Endothelial cell of umbilical vein (primary cell): ENCODE measurements at regions not wholly inside any gene's neighbourhood (a gene's known extent, or its start where the extent isn't known, plus 50 kb on each side); places are given as distances from the start of the nearest gene placed in this dataset.

Experiments used
- CTCF ChIP-seq, 2 donors: IDR thresholded peaks; 1 replicate in 1 of 2; 2 replicates in 1 of 2; pipeline ENCODE4 v1.5.1; 2011; ENCODE audit warnings: low read length in 2 of 2, mild to moderate bottlenecking in 2 of 2, moderate library complexity in 2 of 2, control low read depth in 1 of 2, inconsistent platforms in 1 of 2, low read depth in 1 of 2; ENCODE audit not compliant: insufficient read depth in 1 of 2; ENCODE audit errors: extremely low read depth in 1 of 2
- EZH2 ChIP-seq: IDR thresholded peaks from 2 replicates; pipeline ENCODE4 v1.6.1; 2012; ENCODE audit warnings: borderline replicate concordance, low read depth, mild to moderate bottlenecking, moderate library complexity, low read length, inconsistent platforms; ENCODE audit not compliant: severe bottlenecking
- GATA2 ChIP-seq: IDR thresholded peaks from 2 replicates; pipeline ENCODE4 v1.7.0; 2011; ENCODE audit warnings: low read depth, mild to moderate bottlenecking, moderate library complexity, mixed read lengths, low read length; ENCODE audit not compliant: insufficient read length, insufficient read depth
- JUN ChIP-seq: IDR thresholded peaks from 2 replicates; pipeline ENCODE4 v1.6.1; 2011; ENCODE audit warnings: borderline replicate concordance, low read depth; ENCODE audit not compliant: insufficient read length, insufficient read depth
- MYC ChIP-seq: IDR thresholded peaks from one replicate; pipeline ENCODE4 v1.6.1; 2011; ENCODE audit warnings: mild to moderate bottlenecking, low read depth, low read length
- POLR2A ChIP-seq: IDR thresholded peaks from 2 replicates; pipeline ENCODE4 v1.6.1; 2012; ENCODE audit warnings: low read depth, mild to moderate bottlenecking, control low read depth, low read length
- POLR2AphosphoS5 ChIP-seq: IDR thresholded peaks from 2 replicates; pipeline ENCODE4 v1.6.1; 2012; ENCODE audit warnings: low read depth, mild to moderate bottlenecking, control low read depth, low read length, moderate library complexity; ENCODE audit not compliant: insufficient read depth
- TF ChIP-seq, protein P1 (sequence below): IDR thresholded peaks from 2 replicates; pipeline ENCODE4 v1.6.1; 2011; ENCODE audit not compliant: insufficient read depth, insufficient read length

- TF ChIP-seq CTCF (IDR thresholded peaks at IDR 0.05; ENCODE audit: extremely low read depth in 1 of 2, insufficient read depth in 1 of 2, low read depth in 1 of 2, low read length in 2 of 2): no peak
- TF ChIP-seq, protein P1, sequence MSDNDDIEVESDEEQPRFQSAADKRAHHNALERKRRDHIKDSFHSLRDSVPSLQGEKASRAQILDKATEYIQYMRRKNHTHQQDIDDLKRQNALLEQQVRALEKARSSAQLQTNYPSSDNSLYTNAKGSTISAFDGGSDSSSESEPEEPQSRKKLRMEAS: no peak
- TF ChIP-seq POLR2A: no peak
- no peak for TF ChIP-seq MYC
- TF ChIP-seq EZH2: no peak
- TF ChIP-seq GATA2: no peak
- no peak for TF ChIP-seq POLR2AphosphoS5
- no peak for TF ChIP-seq JUN
These were observed 908.6 kb downstream of the NTRK3 start for GRCh38 chr15:87347806-87348515.
